WTC11 (cell line): ENCODE measurements at regions not wholly inside any gene's neighbourhood (a gene's known extent, or its start where the extent isn't known, plus 50 kb on each side); places are given as distances from the start of the nearest gene placed in this dataset.

Source experiments
- TP53 ChIP-seq: sonication (generic); formaldehyde crosslinking; IDR thresholded peaks from 2 replicates; pipeline ENCODE4 v1.8.1; 2023; ENCODE audit warnings: mild to moderate bottlenecking, missing genetic modification reagents
- TF ChIP-seq, protein P1 (sequence below): sonication (generic); formaldehyde crosslinking; IDR thresholded peaks from 2 replicates; pipeline ENCODE4 v1.8.0; 2023; ENCODE audit warnings: missing genetic modification reagents

DNA sequence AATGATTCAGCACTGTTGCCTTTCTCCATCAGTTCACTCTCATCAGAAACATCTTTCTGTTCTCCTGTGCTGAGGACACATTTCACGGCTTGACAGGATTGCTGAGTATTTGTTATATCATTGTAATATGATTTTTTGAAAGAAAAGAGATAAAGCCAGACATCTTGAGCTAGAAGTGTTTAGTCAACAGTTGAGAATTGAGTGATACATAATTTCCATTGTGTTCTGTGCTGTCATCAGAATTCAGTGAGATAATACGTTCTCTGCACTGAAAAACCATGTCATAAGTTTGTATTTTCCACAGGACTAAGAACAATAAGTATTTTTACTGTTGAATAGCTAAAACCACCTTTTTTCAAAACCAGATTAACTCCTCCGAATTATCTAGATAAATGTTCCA lies 50.2 kb upstream of the GPRIN3 start (continued):
- TF ChIP-seq TP53 (CRISPR knock-in tag) = no peak
- TF ChIP-seq, protein P1, sequence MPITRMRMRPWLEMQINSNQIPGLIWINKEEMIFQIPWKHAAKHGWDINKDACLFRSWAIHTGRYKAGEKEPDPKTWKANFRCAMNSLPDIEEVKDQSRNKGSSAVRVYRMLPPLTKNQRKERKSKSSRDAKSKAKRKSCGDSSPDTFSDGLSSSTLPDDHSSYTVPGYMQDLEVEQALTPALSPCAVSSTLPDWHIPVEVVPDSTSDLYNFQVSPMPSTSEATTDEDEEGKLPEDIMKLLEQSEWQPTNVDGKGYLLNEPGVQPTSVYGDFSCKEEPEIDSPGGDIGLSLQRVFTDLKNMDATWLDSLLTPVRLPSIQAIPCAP (CRISPR knock-in tag) = no peak
- TF ChIP-seq, all 79 proteins: peak for 0
